Activated CD8-positive, alpha-beta memory T cell treated with anti-CD3 and anti-CD28 coated beads, Interleukin-2, amount 10 ng/mL, durations not matched to agents 7 days and 5 days (primary cell): ENCODE measurements at regions not wholly inside any gene's neighbourhood (a gene's known extent, or its start where the extent isn't known, plus 50 kb on each side); places are given as distances from the start of the nearest gene placed in this dataset.

Experiments
- ATAC-seq: fragments of 150-1000 bp; cut with Tn5 transposase; one replicate; pipeline ENCODE4 v1.10.0; 2021; ENCODE audit warnings: moderate library complexity
- CTCF ChIA-PET: fragments of 350-600 bp; sonication (Branson Sonifier 250); formaldehyde crosslinking; loops from one replicate; lab custom pipeline; 2021; ENCODE audit warnings: antibody characterized with exemption; lab: Charles Lee
- DNase-seq: peaks from one replicate; pipeline ENCODE4 v3.0.0-alpha.2; 2020
- H3K27ac Mint-ChIP-seq: one replicate; pipeline ENCODE4 v1.8.0; 2021; ENCODE audit warnings: mild to moderate bottlenecking, mixed read lengths
- H3K27me3 Mint-ChIP-seq: one replicate; pipeline ENCODE4 v1.8.0; 2021; ENCODE audit warnings: mixed read lengths
- H3K36me3 Mint-ChIP-seq: one replicate; pipeline ENCODE4 v1.8.0; 2021; ENCODE audit warnings: mild to moderate bottlenecking, mixed read lengths
- H3K4me1 Mint-ChIP-seq: one replicate; pipeline ENCODE4 v1.8.0; 2021; ENCODE audit warnings: mixed read lengths
- H3K4me3 Mint-ChIP-seq: one replicate; pipeline ENCODE4 v1.8.0; 2021; ENCODE audit warnings: mild to moderate bottlenecking, moderate library complexity, mixed read lengths
- H3K9me3 Mint-ChIP-seq: one replicate; pipeline ENCODE4 v1.8.0; 2022; ENCODE audit warnings: low read depth, mixed read lengths

DNA sequence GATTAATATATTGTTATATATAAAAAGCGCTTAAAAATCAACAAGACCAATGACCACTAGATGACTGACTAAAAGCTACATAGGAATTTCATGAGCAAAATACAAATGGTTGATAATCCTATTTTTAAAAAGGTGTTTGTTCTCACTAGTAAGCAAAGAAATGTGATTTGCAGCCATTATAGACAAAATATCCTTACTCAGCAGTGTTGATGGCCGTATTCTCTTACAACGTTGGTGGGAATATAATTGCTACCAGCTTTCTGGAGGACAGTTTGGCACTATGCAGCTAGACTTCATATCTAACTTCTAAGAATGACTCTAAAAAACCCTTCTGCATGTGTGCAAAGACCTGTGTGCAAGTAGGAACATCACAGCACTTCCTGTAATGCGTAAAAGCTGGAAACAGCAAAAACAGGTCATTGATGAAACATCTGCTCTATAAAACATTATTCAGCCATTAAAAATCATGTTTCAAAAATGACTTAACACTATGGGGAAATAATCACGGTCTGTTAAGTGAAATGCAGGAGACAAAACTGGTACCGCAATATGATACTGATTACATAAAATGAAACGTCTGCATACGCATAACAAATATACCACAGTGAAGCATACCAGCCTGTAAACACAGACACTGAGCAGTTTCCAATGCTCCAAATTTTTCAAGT lies 70.1 kb upstream of the LINC01488 start:
- CTCF ChIA-PET, result interaction anchor here (1.4 kb wide), 1 partner anchor 119 kb away, joined by 3 read pairs; no protein-coding TSS in a partner anchor
- H3K4me3 Mint-ChIP-seq, result no peak overlapping the region
- peaks cover 29% of the 10 kb centered on the region for H3K27me3 Mint-ChIP-seq
- peaks cover 8% of the 10 kb centered on the region for H3K4me1 Mint-ChIP-seq
- H3K27ac Mint-ChIP-seq, result no peak overlapping the region
- H3K9me3 Mint-ChIP-seq, result no peaks in the 10 kb centered on the region
- no peak for ATAC-seq
- H3K36me3 Mint-ChIP-seq, result no peaks in the 10 kb centered on the region
- DNase-seq, result no peak

DNA sequence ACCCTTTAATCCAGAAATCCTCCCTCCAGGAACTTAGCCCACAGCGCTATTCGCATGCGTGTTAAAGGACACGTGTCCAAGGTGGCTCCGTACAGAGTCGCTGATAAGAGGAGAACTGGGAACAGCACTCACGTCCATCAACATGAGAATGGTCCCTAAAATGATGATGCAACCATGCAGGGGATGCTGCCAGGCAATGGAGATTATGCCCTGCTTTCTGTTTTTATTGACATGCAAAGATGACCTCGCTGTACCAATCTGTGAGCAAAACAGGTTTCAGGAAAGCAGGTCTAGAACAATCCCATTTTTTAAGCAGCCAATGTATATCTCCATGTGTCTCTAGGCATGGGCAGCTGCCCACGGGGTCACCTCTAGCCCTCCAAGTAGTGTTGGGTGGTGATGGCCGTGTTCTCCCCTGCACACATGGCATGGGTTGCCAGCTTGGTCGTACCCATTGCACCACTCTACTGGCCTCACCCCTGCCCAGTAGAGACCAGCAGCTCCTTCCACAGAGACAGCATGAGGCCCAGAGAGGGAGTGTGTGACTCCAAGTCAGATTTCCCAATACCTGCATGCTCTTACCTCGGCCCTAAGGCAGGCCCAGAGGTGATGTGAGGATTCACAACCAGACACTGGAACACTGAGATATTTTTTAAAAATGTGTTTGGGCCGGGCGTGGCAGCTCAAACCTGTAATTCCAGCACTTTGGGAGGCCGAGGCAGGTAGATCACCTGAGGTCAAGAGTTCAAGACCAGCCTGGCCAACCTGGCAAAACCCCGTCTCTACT lies 68.3 kb upstream of the LINC01488 start:
- DNase-seq (no peak), ATAC-seq (no peak)
- CTCF ChIA-PET, result no interaction called here
- peaks cover 8% of the 10 kb centered on the region for H3K4me1 Mint-ChIP-seq
- peaks cover 23% of the 10 kb centered on the region for H3K27me3 Mint-ChIP-seq
- no peaks in the 10 kb centered on the region for H3K9me3 Mint-ChIP-seq
- H3K4me3 Mint-ChIP-seq, result no peak overlapping the region
- no peaks in the 10 kb centered on the region for H3K36me3 Mint-ChIP-seq
- H3K27ac Mint-ChIP-seq, result no peak overlapping the region

DNA sequence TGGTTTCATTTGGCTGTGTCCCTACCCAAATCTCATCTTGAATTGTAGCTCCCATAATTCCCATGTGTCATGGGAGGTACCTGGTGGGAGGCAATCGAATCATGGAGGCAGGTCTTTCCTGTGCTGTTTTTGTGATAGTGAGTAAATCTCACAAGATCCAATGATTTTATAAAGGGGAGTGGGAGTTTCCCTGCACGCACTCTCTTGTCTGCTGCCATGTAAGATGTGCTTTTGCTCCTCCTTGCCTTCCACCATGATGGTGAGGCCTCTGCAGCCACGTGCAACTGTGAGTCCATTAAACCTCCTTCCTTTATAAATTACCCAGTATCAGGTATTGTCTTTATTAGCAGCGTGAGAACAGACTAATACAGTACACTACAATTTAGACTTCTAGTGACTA lies 67.5 kb upstream of the LINC01488 start:
- Mint-ChIP-seq H3K4me1 (peaks cover 8% of the 10 kb centered on the region), H3K27me3 (peaks cover 16% of the 10 kb centered on the region), H3K4me3 (no peak overlapping the region), H3K27ac (no peak overlapping the region), H3K9me3 (no peaks in the 10 kb centered on the region), H3K36me3 (no peaks in the 10 kb centered on the region)
- ATAC-seq (no peak), DNase-seq (no peak)
- CTCF ChIA-PET, result no interaction called here

DNA sequence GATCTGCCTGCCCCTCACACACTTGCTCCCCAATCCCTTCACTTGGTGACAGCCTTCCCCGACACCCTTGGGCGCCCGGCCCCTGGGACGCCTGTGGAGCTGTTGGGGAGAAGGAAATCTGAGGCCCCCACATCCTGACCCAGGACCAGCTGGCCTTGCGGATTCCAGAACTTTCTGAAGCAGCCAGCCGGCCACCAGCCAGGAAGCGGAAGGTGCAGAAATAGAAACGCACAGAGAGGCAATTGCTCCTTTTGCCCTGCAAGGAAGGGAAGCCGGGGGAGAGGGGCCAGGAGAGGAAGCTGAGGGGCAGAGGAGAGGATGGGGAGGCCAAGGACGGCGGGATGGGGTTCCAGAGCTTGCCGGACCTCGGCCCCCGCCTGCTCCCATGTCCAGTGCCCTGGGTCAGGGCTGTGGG lies 66.7 kb upstream of the LINC01488 start:
- peaks cover 13% of the 10 kb centered on the region for H3K27me3 Mint-ChIP-seq

DNA sequence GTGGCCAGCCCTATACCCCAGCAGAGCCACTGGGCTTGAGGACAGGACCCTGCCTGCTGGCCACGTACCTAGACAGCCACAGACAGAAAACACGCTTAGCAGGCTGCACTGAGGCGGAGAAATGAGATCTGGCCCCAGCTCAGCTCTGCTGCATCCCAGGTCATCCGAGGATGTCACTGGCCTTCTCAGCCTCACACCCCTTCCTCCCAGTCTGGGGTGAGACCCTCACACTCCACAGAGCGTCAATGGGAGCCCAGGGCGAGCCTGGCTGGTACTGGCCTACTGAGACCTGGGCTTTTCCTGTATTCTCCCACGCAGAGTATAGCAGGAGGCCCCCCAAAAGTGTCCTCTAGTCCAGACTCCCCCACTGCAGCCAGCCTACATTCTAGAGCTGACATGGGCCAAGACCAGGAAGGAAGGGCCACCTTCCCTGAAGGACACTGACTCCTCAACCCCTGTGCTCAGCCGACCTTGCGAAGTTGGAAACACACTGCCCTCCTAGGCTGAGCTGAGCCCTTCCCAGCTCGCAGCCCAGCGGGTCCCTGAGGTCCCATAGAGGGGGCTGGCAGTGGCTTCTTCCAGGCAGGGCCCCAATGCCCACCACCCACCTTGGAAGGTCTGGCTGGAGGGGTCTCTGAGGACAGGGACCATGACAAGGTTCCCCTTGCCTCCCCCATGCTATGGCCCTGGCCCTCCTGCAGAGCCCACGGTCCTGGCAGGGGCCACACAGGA lies 65.9 kb upstream of the LINC01488 start:
- no peak for ATAC-seq
- no peak overlapping the region for H3K4me3 Mint-ChIP-seq
- H3K36me3 Mint-ChIP-seq, result no peaks in the 10 kb centered on the region
- DNase-seq, result no peak
- H3K27ac Mint-ChIP-seq, result no peak overlapping the region
- H3K9me3 Mint-ChIP-seq, result no peaks in the 10 kb centered on the region
- H3K27me3 Mint-ChIP-seq, result peaks cover 10% of the 10 kb centered on the region
- CTCF ChIA-PET, result no interaction called here
- peaks cover 3% of the 10 kb centered on the region for H3K4me1 Mint-ChIP-seq

More for the DNA sequence above, 66.7 kb upstream of the LINC01488 start:
- H3K36me3 Mint-ChIP-seq, result no peaks in the 10 kb centered on the region
- no peaks in the 10 kb centered on the region for H3K9me3 Mint-ChIP-seq
- H3K4me1 Mint-ChIP-seq, result peaks cover 7% of the 10 kb centered on the region
- H3K4me3 Mint-ChIP-seq, result no peak overlapping the region
- ATAC-seq (no peak), DNase-seq (no peak)
- no peak overlapping the region for H3K27ac Mint-ChIP-seq
- CTCF ChIA-PET, result no interaction called here

DNA sequence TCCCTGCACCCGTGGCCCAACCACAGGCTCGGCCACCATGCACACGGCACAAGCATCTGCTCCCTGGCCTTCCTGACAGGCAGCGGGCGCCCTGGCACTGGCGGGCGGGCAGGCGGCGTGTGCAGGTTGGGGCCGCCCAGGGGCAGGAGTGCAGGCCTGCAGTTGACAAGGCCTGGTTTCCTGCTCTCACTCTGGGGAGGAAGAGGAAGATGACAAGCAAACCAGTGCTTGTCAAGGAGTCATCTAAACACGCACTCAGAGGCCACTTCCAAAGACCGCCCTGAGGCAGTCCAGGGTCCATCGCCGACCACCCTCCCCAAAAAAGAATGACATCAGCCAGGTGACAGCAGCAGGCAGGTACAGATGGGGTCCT lies 65.3 kb upstream of the LINC01488 start:
- ATAC-seq, result no peak
- no peak overlapping the region for H3K27ac Mint-ChIP-seq
- CTCF ChIA-PET, result no interaction called here
- no peak for DNase-seq
- no peaks in the 10 kb centered on the region for H3K36me3 Mint-ChIP-seq
- no peaks in the 10 kb centered on the region for H3K9me3 Mint-ChIP-seq
- no peak overlapping the region for H3K4me3 Mint-ChIP-seq
- H3K4me1 Mint-ChIP-seq, result peaks cover 3% of the 10 kb centered on the region
- H3K27me3 Mint-ChIP-seq, result peaks cover 7% of the 10 kb centered on the region

DNA sequence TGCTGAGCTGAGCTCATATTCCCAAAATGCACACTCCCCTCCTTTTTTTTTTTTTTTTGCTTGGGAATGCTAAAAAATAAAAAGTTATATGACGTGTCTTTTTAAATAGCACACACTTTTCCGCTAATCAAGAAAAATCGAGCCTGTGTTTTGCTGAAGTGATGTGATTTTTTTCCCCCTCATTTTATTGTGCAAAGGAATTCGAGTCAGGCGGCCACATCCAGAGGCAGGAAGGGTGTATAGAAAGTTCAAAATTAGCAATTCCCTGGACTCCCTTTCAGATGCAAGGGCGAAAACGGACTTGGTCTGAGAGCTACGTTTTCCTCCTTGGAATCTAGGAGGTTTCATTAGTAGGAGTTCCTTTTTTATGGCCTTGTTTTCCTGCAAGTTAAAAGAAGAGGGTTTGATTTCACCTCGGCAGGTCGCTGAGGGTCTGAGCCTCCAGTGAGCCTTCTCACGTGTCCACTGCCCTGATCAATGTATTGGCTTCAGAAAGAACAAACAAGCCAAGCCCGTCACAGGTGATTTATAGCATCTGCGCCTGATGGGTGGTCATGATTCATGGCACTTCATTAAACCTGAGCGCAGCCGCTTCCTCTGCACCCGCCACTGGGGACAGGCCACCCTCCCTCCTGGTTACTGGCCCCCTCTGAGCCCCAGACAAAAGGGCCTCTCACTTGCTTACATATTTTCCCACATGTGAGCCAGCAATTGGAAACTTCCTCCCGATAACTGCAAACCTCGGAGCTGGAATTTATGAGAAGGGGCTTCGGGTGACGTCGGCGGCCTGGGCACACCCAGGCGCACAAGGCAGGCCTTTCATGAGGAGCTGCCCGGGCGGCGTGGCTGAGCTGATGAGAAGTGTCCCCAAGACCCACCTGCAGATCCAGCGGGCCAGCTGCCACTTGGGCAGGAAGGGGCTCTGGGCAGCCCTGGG lies 64.4 kb upstream of the LINC01488 start:
- peaks cover 3% of the 10 kb centered on the region for H3K27me3 Mint-ChIP-seq
- H3K4me3 Mint-ChIP-seq, result no peak overlapping the region
- ATAC-seq (no peak), DNase-seq (no peak)
- CTCF ChIA-PET, result no interaction called here
- no peaks in the 10 kb centered on the region for H3K36me3 Mint-ChIP-seq
- no peaks in the 10 kb centered on the region for H3K9me3 Mint-ChIP-seq
- H3K4me1 Mint-ChIP-seq, result no peaks in the 10 kb centered on the region
- H3K27ac Mint-ChIP-seq, result no peak overlapping the region

DNA sequence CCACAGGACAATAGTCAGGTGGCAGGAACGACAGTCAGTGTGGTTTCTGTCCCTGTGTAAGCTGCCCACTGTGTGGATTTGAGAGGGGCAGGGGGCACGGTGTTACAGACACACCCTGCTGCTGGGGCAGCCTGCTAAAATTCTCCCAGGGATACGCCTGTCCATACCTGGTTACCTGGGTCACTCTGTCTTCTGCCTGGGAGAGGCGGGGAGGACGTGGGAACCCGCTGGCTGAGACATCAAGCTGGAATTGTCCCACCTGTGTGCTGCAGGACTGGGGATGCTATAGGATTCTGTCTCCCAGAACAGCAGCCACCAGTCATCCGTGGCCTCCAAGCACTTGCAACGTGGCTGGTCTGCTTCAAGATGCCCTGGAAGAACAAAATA lies 63.8 kb upstream of the LINC01488 start:
- no peaks in the 10 kb centered on the region for H3K9me3 Mint-ChIP-seq
- H3K27me3 Mint-ChIP-seq, result peaks cover 3% of the 10 kb centered on the region
- H3K27ac Mint-ChIP-seq, result no peak overlapping the region
- H3K4me1 Mint-ChIP-seq, result no peaks in the 10 kb centered on the region
- no peak for DNase-seq
- no peak overlapping the region for H3K4me3 Mint-ChIP-seq
- no peak for ATAC-seq
- CTCF ChIA-PET, result no interaction called here
- no peaks in the 10 kb centered on the region for H3K36me3 Mint-ChIP-seq

DNA sequence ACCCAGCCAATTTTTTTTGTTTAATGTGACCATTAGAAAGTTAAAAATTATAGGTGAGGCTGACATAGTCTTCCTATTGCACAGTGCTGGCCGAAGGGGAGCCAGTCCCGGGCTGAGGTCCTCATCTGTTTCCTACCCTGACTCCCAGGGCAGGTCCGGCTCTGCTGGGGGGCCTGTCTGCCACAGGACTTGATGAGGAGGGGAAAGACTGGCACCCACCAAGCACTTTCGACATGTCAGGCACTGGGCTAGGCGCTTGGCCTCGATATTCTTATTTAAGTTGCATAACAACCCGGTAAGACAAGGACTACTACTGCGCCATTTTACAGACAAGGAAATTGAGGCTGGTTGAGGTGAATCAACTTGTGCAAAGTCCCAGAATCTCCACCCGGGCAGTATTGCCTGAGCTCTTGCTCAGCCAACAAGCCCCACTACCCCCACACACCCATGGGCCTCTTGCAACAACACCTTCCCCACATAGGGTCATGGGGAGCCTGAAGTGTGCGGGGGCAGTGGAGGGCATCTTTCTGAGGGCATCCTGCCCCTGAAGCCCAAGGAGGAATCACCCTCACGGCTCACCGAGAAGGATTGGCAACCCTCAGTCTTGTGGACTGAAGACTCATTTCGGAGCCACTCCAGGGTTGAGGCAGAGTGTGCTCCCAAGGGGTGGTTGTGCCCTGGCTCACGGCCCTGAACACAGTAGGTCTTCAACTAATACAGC lies 62.7 kb upstream of the LINC01488 start:
- Mint-ChIP-seq H3K9me3 (no peaks in the 10 kb centered on the region), H3K27me3 (no peaks in the 10 kb centered on the region), H3K27ac (no peak overlapping the region), H3K4me1 (no peaks in the 10 kb centered on the region), H3K4me3 (no peak overlapping the region), H3K36me3 (no peaks in the 10 kb centered on the region)
- CTCF ChIA-PET, result no interaction called here
- DNase-seq, result no peak
- no peak for ATAC-seq

DNA sequence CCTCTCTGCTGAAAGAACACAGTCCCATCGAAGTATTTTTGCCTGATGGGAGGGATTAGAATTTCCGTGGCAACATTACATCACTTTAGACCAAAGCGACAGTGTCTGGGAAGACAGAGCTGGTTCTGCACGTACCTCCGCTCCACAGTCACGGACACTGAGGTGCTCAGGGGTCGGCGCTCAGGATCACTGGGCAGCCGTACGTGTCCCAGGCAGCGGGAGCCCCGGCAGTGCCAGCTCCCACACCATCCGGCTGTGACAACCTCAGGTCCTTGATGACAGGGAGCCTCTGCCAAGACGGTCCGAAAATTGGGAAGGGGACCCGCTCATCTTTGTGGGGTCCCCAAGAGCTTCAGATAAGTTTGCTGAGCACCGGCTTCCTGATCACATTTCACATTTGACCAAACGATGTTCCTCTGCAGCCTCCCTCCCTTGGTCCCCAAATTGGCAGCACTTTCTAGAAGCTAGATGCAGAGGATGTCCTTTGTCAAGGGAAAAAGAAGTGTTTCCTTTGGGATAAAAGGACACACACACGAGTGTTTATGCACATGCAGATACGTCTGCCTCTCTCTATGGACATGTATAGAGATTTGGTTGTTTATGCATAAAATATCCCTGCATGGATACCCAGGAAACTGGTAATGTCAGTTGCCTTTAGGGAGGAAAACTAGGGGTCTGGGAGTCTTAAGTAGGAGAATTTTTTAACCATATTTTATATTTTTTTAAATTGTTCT lies 61.6 kb upstream of the LINC01488 start:
- ATAC-seq, result no peak
- Mint-ChIP-seq H3K36me3 (no peaks in the 10 kb centered on the region), H3K9me3 (peaks cover 7% of the 10 kb centered on the region), H3K4me3 (no peak overlapping the region), H3K27me3 (peaks cover 3% of the 10 kb centered on the region), H3K27ac (no peak overlapping the region), H3K4me1 (no peaks in the 10 kb centered on the region)
- DNase-seq, result no peak
- CTCF ChIA-PET, result no interaction called here

DNA sequence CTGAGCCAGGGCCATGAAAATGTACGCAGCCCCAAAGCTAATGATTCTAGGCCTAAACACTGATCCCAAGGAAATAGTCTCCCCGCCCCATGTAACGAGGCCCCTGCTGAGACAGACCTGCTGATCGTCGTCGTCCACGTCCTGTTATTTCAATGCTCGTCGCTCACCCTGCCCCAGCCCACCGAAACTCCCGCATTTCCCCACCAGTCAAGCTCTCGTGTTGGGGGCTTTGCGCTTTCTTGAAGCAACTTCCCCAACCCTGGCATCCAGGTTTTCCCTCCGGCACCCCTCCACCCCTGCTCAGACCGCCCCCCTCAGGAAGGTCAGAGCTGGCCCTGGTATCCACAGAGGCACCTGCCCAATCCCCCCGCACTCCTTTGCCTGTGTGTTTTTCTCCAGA lies 58.8 kb upstream of the LINC01488 start:
- H3K4me1 Mint-ChIP-seq, result peaks cover 13% of the 10 kb centered on the region
- no peaks in the 10 kb centered on the region for H3K36me3 Mint-ChIP-seq
- DNase-seq (no peak), ATAC-seq (no peak)
- H3K9me3 Mint-ChIP-seq, result peaks cover 8% of the 10 kb centered on the region
- H3K4me3 Mint-ChIP-seq, result no peak overlapping the region
- H3K27me3 Mint-ChIP-seq, result peaks cover 8% of the 10 kb centered on the region
- CTCF ChIA-PET, result no interaction called here
- no peak overlapping the region for H3K27ac Mint-ChIP-seq

DNA sequence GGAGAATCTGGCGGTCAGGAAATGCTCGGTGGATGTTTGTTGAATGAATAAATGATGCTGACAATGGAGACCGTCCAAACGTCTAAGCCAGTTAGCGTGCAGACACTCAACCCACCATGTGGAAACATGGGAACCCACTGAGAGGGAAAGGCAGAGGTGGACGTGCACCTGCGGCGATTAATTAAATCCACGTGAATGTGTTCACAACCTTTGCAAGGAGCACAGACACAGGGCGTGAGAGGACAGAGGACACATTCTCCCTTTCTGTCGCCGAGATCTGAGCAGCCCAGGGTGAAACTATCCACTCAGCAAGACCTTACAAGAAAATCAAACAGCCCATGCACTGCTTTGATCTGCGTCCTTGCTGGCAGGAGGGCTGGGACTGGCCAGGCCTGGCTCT lies 58.3 kb upstream of the LINC01488 start:
- DNase-seq (no peak), ATAC-seq (no peak)
- no peaks in the 10 kb centered on the region for H3K36me3 Mint-ChIP-seq
- no peak overlapping the region for H3K27ac Mint-ChIP-seq
- CTCF ChIA-PET, result no interaction called here
- peaks cover 13% of the 10 kb centered on the region for H3K4me1 Mint-ChIP-seq
- peaks cover 8% of the 10 kb centered on the region for H3K9me3 Mint-ChIP-seq
- peaks cover 11% of the 10 kb centered on the region for H3K27me3 Mint-ChIP-seq
- no peak overlapping the region for H3K4me3 Mint-ChIP-seq
